ENCODE measurements at regions not wholly inside any gene's neighbourhood (a gene's known extent, or its start where the extent isn't known, plus 50 kb on each side); places are given as distances from the start of the nearest gene placed in this dataset.
A peak's percentile ranks its signal among the peaks of the same experiment; 100 is the strongest.
"Not testable (repeated sequence)": the region's sequence is repeated elsewhere in the genome, so short reads cannot be mapped to it uniquely, and the experiment has no call there.

- no peak for ATAC-seq (replicated peaks; ENCODE audit: extremely low read depth, poor library complexity, severe bottlenecking)
- Mint-ChIP-seq H3K27me3 (no peaks in the 10 kb centered on the region), H3K36me3 (ENCODE audit: insufficient read depth) (no peaks in the 10 kb centered on the region), H3K9me3 (no peaks in the 10 kb centered on the region), H3K27ac (ENCODE audit: low read depth) (no peak overlapping the region), H3K4me3 (no peak overlapping the region), H3K4me1 (peaks cover 8% of the 10 kb centered on the region)
- no peak for DNase-seq (ENCODE audit: low spot score in 2 of 2)
Observed at GRCh38 chr3:5035113-5035512, 55.9 kb downstream of the BHLHE40 start.

- Mint-ChIP-seq H3K4me1 (peaks cover 8% of the 10 kb centered on the region), H3K27me3 (no peaks in the 10 kb centered on the region), H3K27ac (ENCODE audit: low read depth) (peak overlapping the region; percentile 16), H3K4me3 (no peak overlapping the region), H3K9me3 (no peaks in the 10 kb centered on the region), H3K36me3 (ENCODE audit: insufficient read depth) (no peaks in the 10 kb centered on the region)
- no peak for DNase-seq (ENCODE audit: low spot score in 2 of 2)
- no peak for ATAC-seq (replicated peaks; ENCODE audit: extremely low read depth, poor library complexity, severe bottlenecking)
Observed at GRCh38 chr3:5035692-5036391, 56.6 kb downstream of the BHLHE40 start.

- DNase-seq (ENCODE audit: low spot score in 2 of 2) (no peak), ATAC-seq (replicated peaks; ENCODE audit: extremely low read depth, poor library complexity, severe bottlenecking) (no peak)
- no peak overlapping the region for H3K4me3 Mint-ChIP-seq
- no peaks in the 10 kb centered on the region for H3K9me3 Mint-ChIP-seq
- no peaks in the 10 kb centered on the region for H3K36me3 Mint-ChIP-seq (ENCODE audit: insufficient read depth)
- peak overlapping the region; percentile 16 for H3K27ac Mint-ChIP-seq (ENCODE audit: low read depth)
- peaks cover 8% of the 10 kb centered on the region for H3K4me1 Mint-ChIP-seq
- H3K27me3 Mint-ChIP-seq: no peaks in the 10 kb centered on the region
Observed at GRCh38 chr3:5036392-5036766, 57.1 kb downstream of the BHLHE40 start.

- Mint-ChIP-seq H3K4me3 (no peak overlapping the region), H3K27me3 (no peaks in the 10 kb centered on the region), H3K9me3 (no peaks in the 10 kb centered on the region), H3K4me1 (peaks cover 8% of the 10 kb centered on the region), H3K27ac (ENCODE audit: low read depth) (peak overlapping the region; percentile 16), H3K36me3 (ENCODE audit: insufficient read depth) (no peaks in the 10 kb centered on the region)
- no peak for ATAC-seq (replicated peaks; ENCODE audit: extremely low read depth, poor library complexity, severe bottlenecking)
- no peak for DNase-seq (ENCODE audit: low spot score in 2 of 2)
Observed at GRCh38 chr3:5036858-5037257, 57.6 kb downstream of the BHLHE40 start.

GRCh38 chr3:5039585-5039984, 60.3 kb downstream of the BHLHE40 start:
- Mint-ChIP-seq H3K9me3 (no peaks in the 10 kb centered on the region), H3K36me3 (ENCODE audit: insufficient read depth) (no peaks in the 10 kb centered on the region), H3K27ac (ENCODE audit: low read depth) (no peak overlapping the region), H3K27me3 (no peaks in the 10 kb centered on the region), H3K4me3 (no peak overlapping the region), H3K4me1 (peaks cover 8% of the 10 kb centered on the region)
- DNase-seq (ENCODE audit: low spot score in 2 of 2) (no peak), ATAC-seq (replicated peaks; ENCODE audit: extremely low read depth, poor library complexity, severe bottlenecking) (no peak)

- Mint-ChIP-seq H3K4me1 (peaks cover 8% of the 10 kb centered on the region), H3K27ac (ENCODE audit: low read depth) (no peak overlapping the region), H3K4me3 (no peak overlapping the region), H3K27me3 (no peaks in the 10 kb centered on the region), H3K9me3 (no peaks in the 10 kb centered on the region), H3K36me3 (ENCODE audit: insufficient read depth) (no peaks in the 10 kb centered on the region)
- DNase-seq (ENCODE audit: low spot score in 2 of 2) (no peak), ATAC-seq (replicated peaks; ENCODE audit: extremely low read depth, poor library complexity, severe bottlenecking) (no peak)
Observed at GRCh38 chr3:5041315-5041714, 62.1 kb downstream of the BHLHE40 start.

- no peak for ATAC-seq (replicated peaks; ENCODE audit: extremely low read depth, poor library complexity, severe bottlenecking)
- no peak overlapping the region for H3K4me3 Mint-ChIP-seq
Observed at GRCh38 chr3:5045961-5046360, 66.7 kb downstream of the BHLHE40 start.

GRCh38 chr3:5047764-5048419, 68.7 kb downstream of the BHLHE40 start:
- H3K27me3 Mint-ChIP-seq: no peaks in the 10 kb centered on the region
- no peaks in the 10 kb centered on the region for H3K4me1 Mint-ChIP-seq
- DNase-seq (ENCODE audit: low spot score in 2 of 2) (no peak), ATAC-seq (replicated peaks; ENCODE audit: extremely low read depth, poor library complexity, severe bottlenecking) (no peak)
- H3K9me3 Mint-ChIP-seq: no peaks in the 10 kb centered on the region
- H3K27ac Mint-ChIP-seq (ENCODE audit: low read depth): no peak overlapping the region
- no peaks in the 10 kb centered on the region for H3K36me3 Mint-ChIP-seq (ENCODE audit: insufficient read depth)
- H3K4me3 Mint-ChIP-seq: no peak overlapping the region

More at GRCh38 chr3:5045961-5046360, 66.7 kb downstream of the BHLHE40 start:
- no peak for DNase-seq (ENCODE audit: low spot score in 2 of 2)
- Mint-ChIP-seq H3K4me1 (no peaks in the 10 kb centered on the region), H3K27me3 (no peaks in the 10 kb centered on the region), H3K36me3 (ENCODE audit: insufficient read depth) (no peaks in the 10 kb centered on the region), H3K27ac (ENCODE audit: low read depth) (no peak overlapping the region), H3K9me3 (no peaks in the 10 kb centered on the region)

- Mint-ChIP-seq H3K4me1 (no peaks in the 10 kb centered on the region), H3K27me3 (no peaks in the 10 kb centered on the region), H3K36me3 (ENCODE audit: insufficient read depth) (no peaks in the 10 kb centered on the region), H3K4me3 (no peak overlapping the region), H3K9me3 (no peaks in the 10 kb centered on the region), H3K27ac (ENCODE audit: low read depth) (no peak overlapping the region)
- DNase-seq (ENCODE audit: low spot score in 2 of 2) (no peak), ATAC-seq (replicated peaks; ENCODE audit: extremely low read depth, poor library complexity, severe bottlenecking) (no peak)
Observed at GRCh38 chr3:5051772-5052171, 70.3 kb upstream of the ARL8B start.

GRCh38 chr3:5052247-5052646, 69.8 kb upstream of the ARL8B start:
- Mint-ChIP-seq H3K36me3 (ENCODE audit: insufficient read depth) (no peaks in the 10 kb centered on the region), H3K27ac (ENCODE audit: low read depth) (no peak overlapping the region), H3K27me3 (no peaks in the 10 kb centered on the region), H3K4me1 (no peaks in the 10 kb centered on the region), H3K9me3 (no peaks in the 10 kb centered on the region), H3K4me3 (no peak overlapping the region)
- ATAC-seq (replicated peaks; ENCODE audit: extremely low read depth, poor library complexity, severe bottlenecking): no peak
- no peak for DNase-seq (ENCODE audit: low spot score in 2 of 2)

GRCh38 chr3:5053021-5053831, 68.9 kb upstream of the ARL8B start:
- ATAC-seq (replicated peaks; ENCODE audit: extremely low read depth, poor library complexity, severe bottlenecking) (no peak), DNase-seq (ENCODE audit: low spot score in 2 of 2) (no peak)
- Mint-ChIP-seq H3K4me3 (no peak overlapping the region), H3K9me3 (no peaks in the 10 kb centered on the region), H3K27ac (ENCODE audit: low read depth) (no peak overlapping the region), H3K4me1 (no peaks in the 10 kb centered on the region), H3K27me3 (no peaks in the 10 kb centered on the region), H3K36me3 (ENCODE audit: insufficient read depth) (no peaks in the 10 kb centered on the region)

GRCh38 chr3:5054098-5054497, 68.0 kb upstream of the ARL8B start:
- Mint-ChIP-seq H3K36me3 (ENCODE audit: insufficient read depth) (no peaks in the 10 kb centered on the region), H3K4me1 (no peaks in the 10 kb centered on the region), H3K27ac (ENCODE audit: low read depth) (no peak overlapping the region), H3K9me3 (no peaks in the 10 kb centered on the region), H3K27me3 (no peaks in the 10 kb centered on the region), H3K4me3 (no peak overlapping the region)
- ATAC-seq (replicated peaks; ENCODE audit: extremely low read depth, poor library complexity, severe bottlenecking): no peak
- no peak for DNase-seq (ENCODE audit: low spot score in 2 of 2)

- not testable (repeated sequence) for H3K27ac Mint-ChIP-seq (ENCODE audit: low read depth); H3K4me3 Mint-ChIP-seq; DNase-seq (ENCODE audit: low spot score in 2 of 2); ATAC-seq (replicated peaks; ENCODE audit: extremely low read depth, poor library complexity, severe bottlenecking); H3K36me3 Mint-ChIP-seq (ENCODE audit: insufficient read depth); H3K9me3 Mint-ChIP-seq; H3K4me1 Mint-ChIP-seq; H3K27me3 Mint-ChIP-seq
Observed at GRCh38 chr3:5054579-5054978, 67.5 kb upstream of the ARL8B start.
